ENCODE measurements at regions not wholly inside any gene's neighbourhood (a gene's known extent, or its start where the extent isn't known, plus 50 kb on each side); places are given as distances from the start of the nearest gene placed in this dataset.

DNA sequence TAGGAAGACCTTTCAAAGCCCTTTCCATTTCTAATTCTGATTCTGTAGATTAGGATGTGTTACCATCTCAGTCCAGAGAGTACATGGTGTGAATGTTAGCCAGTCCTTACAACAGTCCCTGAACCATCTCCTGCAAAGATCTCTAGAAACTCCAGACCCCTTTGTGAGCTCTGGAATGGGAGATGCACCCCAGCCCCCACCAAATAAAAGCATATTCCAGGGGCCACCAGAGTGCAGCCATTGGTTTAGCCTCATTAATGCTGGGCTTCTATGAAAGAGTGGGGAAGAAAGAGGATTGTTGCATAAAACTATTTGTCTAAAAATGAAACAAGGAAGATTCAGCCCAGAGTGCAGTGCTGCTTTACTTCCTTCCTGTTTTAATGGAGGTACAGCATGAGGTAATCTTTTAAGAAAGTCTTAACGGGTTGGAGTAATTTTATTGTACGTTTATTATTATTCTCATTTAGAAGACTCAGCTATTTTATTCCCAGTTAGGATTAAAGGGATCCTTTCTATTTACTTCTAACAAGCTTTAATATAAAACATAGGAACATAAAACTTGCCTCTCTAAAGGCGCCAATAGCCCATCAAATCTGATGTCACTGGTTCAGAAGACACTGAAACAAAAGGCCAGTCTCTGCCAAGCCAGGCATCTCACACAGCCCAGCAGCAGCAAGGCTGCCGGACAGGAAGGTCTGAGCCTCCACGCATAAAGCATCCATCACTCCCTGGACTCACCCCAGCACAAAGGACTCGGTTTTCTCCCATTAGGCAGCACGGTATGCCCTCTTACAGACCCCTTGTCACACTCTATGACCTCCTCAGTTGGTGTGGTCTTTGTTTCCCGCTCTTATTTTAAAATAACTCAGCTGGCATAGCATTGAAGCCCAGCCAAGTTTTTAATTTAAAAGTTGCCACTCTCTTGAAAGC lies 203.9 kb upstream of the BLID start:
- no peak overlapping the region for H3K4me3 Mint-ChIP-seq
- no peaks in the 10 kb centered on the region for H3K4me1 Mint-ChIP-seq
- no peaks in the 10 kb centered on the region for H3K9me3 Mint-ChIP-seq
- DNase-seq (ENCODE audit: low spot score in 2 of 2) (no peak), ATAC-seq (no peak)
- no peaks in the 10 kb centered on the region for H3K36me3 Mint-ChIP-seq
- no peak overlapping the region for H3K27ac Mint-ChIP-seq

DNA sequence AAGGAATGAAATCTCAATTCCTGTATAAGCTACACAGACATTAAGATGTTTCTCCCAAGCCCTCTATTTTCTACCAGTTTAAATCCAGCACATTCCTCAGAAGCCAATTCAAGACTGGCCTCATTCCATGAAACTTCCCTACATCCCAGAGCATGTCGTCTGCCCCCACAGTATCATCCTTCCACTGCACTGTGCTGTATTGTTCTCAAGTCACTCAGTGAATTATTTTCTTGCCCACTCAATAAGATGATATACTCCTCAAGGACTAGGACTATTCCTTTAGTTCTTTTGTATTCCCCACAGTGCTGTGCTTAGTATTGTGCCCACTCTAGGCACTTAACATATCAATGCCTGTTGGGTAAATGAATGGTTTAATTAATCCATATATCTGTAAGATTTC lies 203.1 kb upstream of the BLID start:
- Mint-ChIP-seq H3K27ac (no peak overlapping the region), H3K36me3 (no peaks in the 10 kb centered on the region), H3K9me3 (no peaks in the 10 kb centered on the region), H3K4me1 (no peaks in the 10 kb centered on the region), H3K4me3 (no peak overlapping the region)
- no peak for ATAC-seq
- DNase-seq (ENCODE audit: low spot score in 2 of 2): no peak

DNA sequence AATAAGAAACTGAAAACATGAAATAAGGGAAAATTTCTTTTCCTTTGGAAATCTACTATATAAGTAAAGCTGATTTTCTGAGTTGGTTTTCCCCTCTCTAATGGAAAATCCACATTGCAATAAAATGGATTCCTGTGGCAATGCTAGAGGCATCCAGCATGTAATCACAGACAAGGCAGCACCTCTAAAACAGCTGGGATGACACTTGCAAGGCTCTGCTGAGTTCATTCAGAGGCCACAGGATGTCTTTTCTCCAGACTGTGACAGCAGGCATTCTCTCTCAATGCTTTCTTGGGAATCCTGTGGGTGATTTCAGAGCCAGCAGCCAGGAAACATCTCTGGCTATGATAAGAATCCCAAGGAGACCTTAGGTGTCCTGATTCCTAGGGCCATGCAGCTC lies 201.3 kb upstream of the BLID start:
- Mint-ChIP-seq H3K27ac (no peak overlapping the region), H3K4me1 (no peaks in the 10 kb centered on the region), H3K36me3 (no peaks in the 10 kb centered on the region), H3K4me3 (no peak overlapping the region), H3K9me3 (no peaks in the 10 kb centered on the region)
- ATAC-seq (no peak), DNase-seq (ENCODE audit: low spot score in 2 of 2) (no peak)

DNA sequence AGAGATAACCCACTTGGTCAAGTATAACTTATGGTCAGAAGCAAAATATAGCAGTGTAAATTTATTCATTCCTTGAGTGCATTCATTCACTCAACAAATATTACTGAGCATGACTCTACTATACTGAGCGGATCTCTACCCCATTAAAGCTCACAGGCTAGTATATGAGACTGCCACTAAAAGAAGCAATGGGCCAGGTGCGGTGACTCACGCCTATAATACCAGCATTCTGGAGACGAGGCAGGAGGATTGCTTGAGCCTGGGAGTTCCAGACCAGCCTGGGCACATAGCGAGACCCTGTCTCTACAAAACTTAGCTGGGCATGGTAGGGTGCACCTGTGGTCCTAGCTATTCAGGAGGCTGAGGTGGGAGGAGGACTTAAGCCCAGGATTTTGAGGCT lies 197.6 kb upstream of the BLID start:
- no peak overlapping the region for H3K4me3 Mint-ChIP-seq
- H3K9me3 Mint-ChIP-seq: no peaks in the 10 kb centered on the region
- no peak for DNase-seq (ENCODE audit: low spot score in 2 of 2)
- ATAC-seq: peak; percentile 43
- no peak overlapping the region for H3K27ac Mint-ChIP-seq
- H3K36me3 Mint-ChIP-seq: no peaks in the 10 kb centered on the region
- H3K4me1 Mint-ChIP-seq: no peaks in the 10 kb centered on the region

DNA sequence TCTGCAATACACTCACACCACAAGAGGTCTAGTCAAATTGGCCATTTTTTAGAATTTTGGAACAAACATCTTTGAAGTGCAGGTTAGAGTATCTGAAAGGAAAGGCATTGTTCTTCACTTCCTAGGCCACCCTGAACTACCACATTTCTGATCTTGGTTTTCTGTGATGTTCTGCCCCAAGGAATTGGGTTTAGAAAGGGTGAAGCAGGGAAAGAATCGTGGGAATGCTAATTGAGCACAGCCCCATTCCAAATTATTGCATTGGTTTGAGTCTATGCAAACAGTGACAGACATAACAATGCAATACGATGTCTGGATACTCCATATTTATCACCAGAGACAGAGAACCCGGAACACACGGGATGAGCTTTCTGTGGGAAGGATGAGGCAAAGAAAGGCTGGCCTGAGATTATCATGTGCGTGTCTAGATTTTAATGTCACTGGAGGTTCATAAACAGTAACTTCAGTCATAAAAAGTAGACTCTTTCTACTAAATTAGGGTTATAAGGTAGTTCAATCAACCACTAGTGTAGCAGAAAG lies 195.3 kb upstream of the BLID start:
- H3K4me3 Mint-ChIP-seq: no peak overlapping the region
- H3K9me3 Mint-ChIP-seq: no peaks in the 10 kb centered on the region
- DNase-seq (ENCODE audit: low spot score in 2 of 2) (no peak), ATAC-seq (no peak)
- no peak overlapping the region for H3K27ac Mint-ChIP-seq
- no peaks in the 10 kb centered on the region for H3K36me3 Mint-ChIP-seq
- no peaks in the 10 kb centered on the region for H3K4me1 Mint-ChIP-seq

DNA sequence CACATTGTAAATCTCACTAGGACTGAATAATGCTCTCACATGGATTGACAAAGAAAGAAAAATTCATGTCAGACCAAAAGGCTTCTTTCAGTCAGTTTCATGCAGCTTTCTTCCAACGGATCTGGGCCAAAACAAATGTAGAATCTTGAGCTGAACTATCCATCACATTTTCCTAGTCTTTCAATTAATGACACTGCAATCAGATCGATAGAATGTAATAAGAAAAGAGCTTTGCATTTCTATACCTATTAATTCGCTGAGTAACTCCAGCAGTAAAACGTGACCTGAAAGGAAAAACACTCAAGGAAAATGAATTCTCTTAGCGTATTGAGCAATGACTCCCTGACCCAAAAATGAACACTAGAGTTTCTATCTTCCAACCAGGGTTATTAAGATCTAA lies 194.8 kb upstream of the BLID start:
- H3K36me3 Mint-ChIP-seq: no peaks in the 10 kb centered on the region

DNA sequence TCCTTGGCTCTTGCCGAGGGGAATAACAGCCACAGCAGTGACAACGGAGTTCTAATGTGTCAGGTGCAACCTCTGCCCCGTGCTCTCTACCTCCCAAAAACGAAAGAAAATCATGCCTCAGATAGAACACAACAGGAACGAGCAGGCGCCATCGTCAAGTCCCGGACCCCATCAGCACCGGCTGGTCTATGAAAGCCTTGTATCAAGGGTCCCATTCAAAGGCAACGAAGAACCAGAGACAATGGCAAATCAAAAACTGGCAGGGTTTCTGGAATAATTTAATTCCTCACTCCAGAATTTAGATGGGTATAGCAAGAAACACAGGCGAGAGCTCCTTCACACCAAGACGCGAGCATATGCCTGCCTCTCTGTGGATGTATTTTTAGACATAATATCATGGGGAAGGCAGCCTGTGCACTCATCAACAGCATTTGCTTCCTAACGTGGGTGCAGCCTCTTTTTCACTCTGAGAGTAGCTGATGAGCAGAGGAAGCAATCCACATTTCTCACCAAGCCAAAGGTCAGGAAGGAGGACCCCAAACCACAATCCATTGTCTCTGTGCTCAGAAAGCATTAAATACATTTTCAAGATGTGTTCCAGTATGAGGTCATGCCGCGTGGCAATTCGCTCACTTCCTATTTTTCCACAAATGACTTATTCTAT lies 193.4 kb upstream of the BLID start:
- ATAC-seq: no peak
- Mint-ChIP-seq H3K27ac (no peak overlapping the region), H3K4me3 (no peak overlapping the region), H3K4me1 (no peaks in the 10 kb centered on the region), H3K9me3 (no peaks in the 10 kb centered on the region), H3K36me3 (no peaks in the 10 kb centered on the region)
- no peak for DNase-seq (ENCODE audit: low spot score in 2 of 2)

More for the DNA sequence above, 194.8 kb upstream of the BLID start:
- Mint-ChIP-seq H3K9me3 (no peaks in the 10 kb centered on the region), H3K27ac (no peak overlapping the region), H3K4me3 (no peak overlapping the region), H3K4me1 (no peaks in the 10 kb centered on the region)
- ATAC-seq: no peak
- DNase-seq (ENCODE audit: low spot score in 2 of 2): no peak

DNA sequence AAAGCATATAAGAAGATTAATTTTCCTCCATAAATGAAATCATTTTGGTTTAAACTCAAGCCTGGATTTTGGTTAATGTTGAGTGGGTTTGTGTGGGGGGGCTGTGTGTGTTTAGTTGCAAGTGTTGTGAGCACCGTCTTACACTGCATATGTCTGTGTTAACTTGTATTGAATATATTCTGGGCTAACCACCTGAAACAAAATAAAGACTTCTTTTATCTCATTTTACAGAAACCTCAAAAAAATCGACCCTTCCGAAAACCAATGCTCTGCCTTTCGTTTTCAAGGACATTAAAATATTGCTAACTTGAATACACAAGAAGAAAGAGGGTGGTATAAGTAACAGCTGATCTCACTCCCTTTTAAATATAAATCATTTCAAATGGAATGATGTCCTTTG lies 192.2 kb upstream of the BLID start:
- no peak overlapping the region for H3K27ac Mint-ChIP-seq
- no peaks in the 10 kb centered on the region for H3K9me3 Mint-ChIP-seq
- no peaks in the 10 kb centered on the region for H3K4me1 Mint-ChIP-seq
- DNase-seq (ENCODE audit: low spot score in 2 of 2): no peak
- H3K36me3 Mint-ChIP-seq: no peaks in the 10 kb centered on the region
- no peak overlapping the region for H3K4me3 Mint-ChIP-seq
- ATAC-seq: no peak

DNA sequence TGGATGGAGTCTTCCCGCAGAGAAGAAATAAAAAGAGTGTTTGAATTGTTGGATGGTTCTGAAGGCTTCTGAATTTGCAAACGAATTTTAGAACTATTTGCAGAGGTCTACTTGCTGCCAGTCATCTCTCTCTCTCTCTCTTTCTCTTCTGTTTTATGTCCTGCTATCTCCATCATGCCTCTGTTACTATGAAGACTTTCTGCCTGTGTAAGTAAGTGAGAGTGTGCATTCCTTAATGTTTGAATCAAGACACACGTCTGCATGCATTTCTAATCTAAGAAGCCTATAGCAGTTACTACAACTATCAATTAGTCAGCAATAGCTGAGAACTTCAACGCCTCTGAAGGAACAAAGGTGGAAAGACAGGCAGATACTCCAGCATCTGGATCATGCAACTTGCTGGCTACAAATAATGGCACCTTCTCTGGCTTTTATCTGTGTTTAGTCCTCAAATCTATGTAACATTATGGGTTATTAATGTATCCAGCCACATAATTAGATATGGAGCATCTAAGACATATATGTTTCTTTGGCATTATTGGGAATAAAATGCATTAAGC lies 191.5 kb upstream of the BLID start:
- no peaks in the 10 kb centered on the region for H3K36me3 Mint-ChIP-seq
- H3K27ac Mint-ChIP-seq: no peak overlapping the region
- H3K4me3 Mint-ChIP-seq: no peak overlapping the region
- no peaks in the 10 kb centered on the region for H3K4me1 Mint-ChIP-seq
- no peaks in the 10 kb centered on the region for H3K9me3 Mint-ChIP-seq
- DNase-seq (ENCODE audit: low spot score in 2 of 2) (no peak), ATAC-seq (no peak)

DNA sequence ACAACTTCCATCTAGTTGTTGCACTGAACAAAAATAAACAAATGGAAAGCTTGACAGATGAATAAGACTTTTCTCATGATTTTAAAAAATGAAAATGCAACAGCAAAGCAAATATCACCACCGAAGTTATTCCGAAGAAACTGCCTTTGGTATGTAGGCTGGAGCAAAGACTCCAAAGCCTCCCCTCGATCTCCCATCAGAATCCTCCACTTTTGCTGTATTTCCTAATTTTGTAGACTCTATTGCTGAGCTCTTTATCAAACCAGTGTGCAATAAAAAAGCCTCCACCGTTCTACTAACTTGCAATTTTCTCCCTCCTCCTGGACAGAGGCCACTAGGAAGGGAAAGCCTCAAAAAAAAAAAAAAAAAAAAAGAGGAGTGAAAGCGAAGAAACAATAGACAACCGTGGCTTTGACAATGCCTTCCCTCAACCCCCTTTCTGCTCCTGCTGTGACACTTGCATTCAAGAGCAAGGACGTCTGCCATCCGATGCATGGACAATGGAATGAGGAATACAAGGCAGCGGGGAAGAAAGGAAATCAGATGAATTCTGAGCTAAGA lies 190.9 kb upstream of the BLID start:
- no peaks in the 10 kb centered on the region for H3K36me3 Mint-ChIP-seq
- H3K4me3 Mint-ChIP-seq: no peak overlapping the region
- H3K9me3 Mint-ChIP-seq: no peaks in the 10 kb centered on the region
- no peak overlapping the region for H3K27ac Mint-ChIP-seq
- H3K4me1 Mint-ChIP-seq: no peaks in the 10 kb centered on the region
- DNase-seq (ENCODE audit: low spot score in 2 of 2): no peak
- ATAC-seq: no peak

DNA sequence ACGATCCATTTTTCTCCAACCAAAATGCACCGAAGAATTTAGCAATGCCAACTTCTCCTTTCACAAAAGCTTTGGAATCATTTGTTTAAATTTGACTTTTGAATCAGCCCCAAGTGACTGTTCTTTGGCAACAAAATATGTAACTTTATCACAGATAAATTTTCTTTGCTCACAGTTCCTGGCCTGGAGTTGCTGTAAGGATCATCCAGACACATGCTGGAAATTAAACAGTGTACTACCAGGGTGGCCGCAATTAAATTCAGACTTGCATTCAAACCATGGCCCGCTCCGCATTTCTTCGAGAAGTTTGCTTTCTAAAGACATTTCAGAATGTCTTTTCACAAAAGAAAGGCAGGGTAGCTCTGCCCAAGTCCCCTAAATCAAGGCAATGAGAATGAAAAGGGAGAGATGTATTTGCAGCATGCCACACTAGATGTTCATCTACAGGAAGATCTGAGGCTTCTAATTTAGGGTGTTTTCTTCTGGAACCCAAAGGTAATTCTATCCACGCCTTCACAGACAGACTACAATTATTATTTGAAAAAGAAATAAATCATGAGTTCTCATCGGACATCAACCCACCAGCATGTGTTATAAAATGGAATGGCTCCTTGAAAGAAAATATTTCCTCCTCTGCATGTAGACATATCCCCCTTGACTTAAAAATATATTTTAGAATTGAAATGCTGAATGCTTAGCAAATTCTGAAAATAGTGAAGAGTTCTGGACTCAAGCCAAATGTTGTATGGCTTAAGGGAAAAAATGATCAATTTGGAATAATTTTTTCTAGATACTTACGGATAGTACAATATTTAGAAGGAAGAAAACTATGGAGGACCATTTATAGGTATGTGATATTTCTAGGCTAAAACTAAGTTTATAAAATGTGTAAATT lies 189.7 kb upstream of the BLID start:
- no peaks in the 10 kb centered on the region for H3K9me3 Mint-ChIP-seq
- ATAC-seq (no peak), DNase-seq (ENCODE audit: low spot score in 2 of 2) (no peak)
- H3K27ac Mint-ChIP-seq: no peak overlapping the region
- no peaks in the 10 kb centered on the region for H3K36me3 Mint-ChIP-seq
- no peaks in the 10 kb centered on the region for H3K4me1 Mint-ChIP-seq
- no peak overlapping the region for H3K4me3 Mint-ChIP-seq

DNA sequence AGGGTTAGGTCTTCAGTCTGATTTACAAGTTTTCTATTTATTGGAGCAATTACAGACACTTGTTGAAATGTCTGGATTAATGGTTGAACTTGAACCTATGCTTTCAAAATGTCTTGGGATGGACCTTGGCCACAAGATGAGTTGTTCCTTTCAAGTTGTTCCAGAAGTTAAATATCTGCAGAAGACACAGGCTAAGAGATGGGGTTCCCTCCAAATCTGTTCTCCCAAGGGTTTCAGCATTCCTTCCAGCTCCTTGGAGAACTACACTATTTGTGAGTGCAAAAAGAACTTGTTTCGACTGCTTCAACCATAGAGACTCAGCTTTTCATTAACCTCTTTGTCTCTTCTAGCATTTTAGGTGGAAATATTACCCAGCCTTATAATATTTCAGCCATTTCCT lies 189.0 kb upstream of the BLID start:
- DNase-seq (ENCODE audit: low spot score in 2 of 2): no peak
- Mint-ChIP-seq H3K9me3 (peaks cover 4% of the 10 kb centered on the region), H3K27ac (no peak overlapping the region), H3K4me3 (no peak overlapping the region), H3K36me3 (no peaks in the 10 kb centered on the region), H3K4me1 (no peaks in the 10 kb centered on the region)
- ATAC-seq: no peak

DNA sequence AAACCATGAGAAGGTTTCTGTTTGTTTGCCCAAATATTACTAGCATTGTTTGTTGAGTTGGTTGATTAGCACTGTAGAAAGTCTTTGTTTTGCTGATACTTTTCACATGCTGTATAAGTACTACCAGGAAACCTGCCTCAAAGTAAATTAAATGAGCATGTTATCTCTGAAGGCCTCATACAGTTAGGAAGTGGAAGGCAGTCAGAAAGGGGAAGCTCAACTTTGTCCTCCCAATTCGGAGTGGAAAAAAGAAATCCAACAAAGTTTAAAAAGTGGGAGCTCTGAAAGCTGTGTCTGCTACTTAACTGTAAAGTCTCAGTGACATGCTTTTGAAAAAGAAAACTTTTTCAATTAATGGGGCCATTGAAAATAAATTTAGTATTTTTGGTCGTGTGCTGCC lies 188.3 kb upstream of the BLID start:
- Mint-ChIP-seq H3K9me3 (peaks cover 7% of the 10 kb centered on the region), H3K4me3 (no peak overlapping the region), H3K27ac (no peak overlapping the region), H3K4me1 (no peaks in the 10 kb centered on the region), H3K36me3 (no peaks in the 10 kb centered on the region)
- ATAC-seq (no peak), DNase-seq (ENCODE audit: low spot score in 2 of 2) (no peak)

DNA sequence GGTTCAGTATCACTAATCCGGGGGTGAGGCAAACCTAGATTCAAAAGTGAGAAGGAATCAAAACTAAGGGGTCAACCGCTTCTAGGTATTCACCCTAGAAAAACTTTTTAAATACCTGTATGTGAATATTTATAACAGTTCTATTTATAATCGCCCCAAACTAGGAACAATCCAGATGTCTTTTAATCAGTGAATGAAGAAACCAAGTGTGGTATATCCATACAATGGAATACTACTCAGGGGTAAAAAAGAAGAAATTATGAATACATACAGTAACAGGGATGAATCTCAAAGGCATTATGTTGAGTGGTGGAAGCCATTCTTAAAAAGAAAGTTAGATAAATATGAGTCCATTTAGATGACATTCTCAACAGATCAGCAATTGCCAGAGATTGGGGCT lies 178.0 kb upstream of the BLID start:
- no peak for DNase-seq (ENCODE audit: low spot score in 2 of 2)
- H3K27ac Mint-ChIP-seq: no peak overlapping the region

More for the DNA sequence above, 178.0 kb upstream of the BLID start:
- no peak for ATAC-seq
- Mint-ChIP-seq H3K4me1 (no peaks in the 10 kb centered on the region), H3K4me3 (no peak overlapping the region), H3K36me3 (no peaks in the 10 kb centered on the region), H3K9me3 (peaks cover 7% of the 10 kb centered on the region)
